Activated CD8-positive, alpha-beta memory T cell treated with anti-CD3 and anti-CD28 coated beads, Interleukin-2, amount 50 U/mL, for 24 hours (primary cell): ENCODE measurements at regions not wholly inside any gene's neighbourhood (a gene's known extent, or its start where the extent isn't known, plus 50 kb on each side); places are given as distances from the start of the nearest gene placed in this dataset.

ENCODE experiments used
- DNase-seq: peaks from one replicate; pipeline ENCODE4 v3.0.0-alpha.2; 2020; ENCODE audit errors: extremely low read depth

DNA sequence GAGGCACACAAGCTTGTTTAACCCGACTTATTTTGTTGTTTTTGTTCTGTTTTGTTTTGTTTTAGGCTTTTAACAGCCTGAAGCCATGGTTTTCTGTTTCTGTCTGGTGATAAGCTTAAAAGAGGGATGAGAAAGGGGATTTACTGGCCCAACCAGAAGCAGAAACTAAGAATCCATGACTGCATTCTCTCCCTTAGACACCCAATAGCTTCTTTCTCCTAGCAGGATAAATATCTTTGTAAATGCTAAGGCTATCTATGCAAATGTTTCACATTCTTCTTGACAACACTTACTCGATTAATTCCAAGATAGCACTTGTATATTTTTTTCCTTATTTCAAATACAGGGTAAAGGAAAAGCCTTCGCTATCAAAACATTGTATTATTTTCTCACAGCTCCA is 53.7 kb upstream of the SMAD1 start:
- no peak for DNase-seq

- DNase-seq: no peak
Measured at GRCh38 chr4:145427221-145427620, 54.4 kb upstream of the SMAD1 start.

DNA sequence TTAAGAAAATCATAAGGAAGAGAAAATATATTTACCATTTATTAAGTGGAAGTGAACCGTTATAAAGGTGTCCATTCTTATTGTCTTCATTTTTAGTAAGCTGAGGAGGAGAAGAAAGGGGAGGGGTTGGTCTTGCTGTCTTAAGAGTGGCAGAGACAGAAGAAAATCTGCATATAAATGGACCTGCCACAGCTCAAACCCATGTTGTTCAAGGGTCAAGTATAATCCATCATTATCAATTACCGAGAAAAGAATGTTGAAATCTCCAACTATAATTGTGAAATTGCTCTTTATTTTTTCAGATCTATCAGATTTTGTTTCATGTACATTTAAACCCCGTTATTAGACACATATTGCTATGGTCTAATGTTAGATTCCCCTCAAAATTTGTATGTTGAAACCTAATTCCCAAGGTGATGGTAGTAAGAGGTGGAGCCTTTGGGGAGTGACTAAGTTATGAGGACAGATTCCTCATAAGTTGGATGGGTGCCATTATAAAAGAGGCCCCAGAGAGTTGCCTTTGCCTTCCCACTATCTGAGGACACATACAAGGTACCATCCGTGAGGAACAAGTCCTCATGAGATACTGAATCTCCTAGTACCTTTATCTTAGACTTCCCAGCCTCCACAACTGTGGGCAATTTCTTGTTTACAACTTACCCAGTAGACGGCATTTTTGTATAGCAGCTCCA is 58.5 kb upstream of the SMAD1 start:
- DNase-seq: no peak

- DNase-seq: no peak
Measured at GRCh38 chr4:145420595-145421214, 60.9 kb upstream of the SMAD1 start.

GRCh38 chr4:145418739-145419138 is 62.9 kb upstream of the SMAD1 start:
- DNase-seq: no peak

GRCh38 chr4:145417348-145418130 is 64.1 kb upstream of the SMAD1 start:
- DNase-seq: no peak

DNA sequence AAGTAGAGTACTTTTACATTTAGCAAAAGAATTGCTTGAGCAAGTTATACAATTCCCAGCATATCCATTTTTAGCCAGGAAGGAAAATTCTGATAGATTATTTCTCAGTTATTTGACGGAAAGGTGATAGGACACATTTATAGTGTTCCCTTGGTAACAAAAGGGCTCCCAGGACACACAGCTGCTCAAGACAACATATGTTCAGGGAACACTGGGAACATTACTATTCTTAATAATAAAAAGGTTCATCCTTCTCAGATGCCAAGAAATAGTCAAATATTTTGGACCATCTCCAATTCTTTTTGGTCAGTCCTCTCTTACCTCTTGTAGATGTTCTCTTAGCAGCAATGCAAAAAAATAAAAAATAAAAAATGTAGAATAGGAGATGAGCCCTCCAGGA is 66.8 kb upstream of the SMAD1 start:
- DNase-seq: no peak

- DNase-seq: no peak
Measured at GRCh38 chr4:145414226-145414625, 67.4 kb upstream of the SMAD1 start.

DNA sequence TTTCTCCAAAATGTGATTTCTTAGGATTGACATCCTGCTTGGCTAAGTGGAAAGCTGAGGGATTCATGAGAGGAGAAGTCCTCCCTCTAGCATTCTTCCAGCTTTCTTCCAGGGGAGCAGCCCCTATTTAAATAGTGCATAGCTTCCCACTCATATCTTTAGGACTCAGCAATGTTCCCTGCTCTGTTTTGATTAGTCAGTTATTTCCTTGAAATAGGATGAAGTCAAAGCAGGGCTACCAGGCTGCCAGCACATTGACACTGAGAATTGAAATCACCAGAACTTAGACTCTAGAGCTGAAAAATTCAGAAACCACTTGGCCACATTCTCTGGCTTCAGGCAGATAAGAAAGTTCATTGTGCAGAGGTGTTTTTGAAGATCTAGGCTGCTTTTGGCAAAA is 74.7 kb upstream of the SMAD1 start:
- no peak for DNase-seq

DNA sequence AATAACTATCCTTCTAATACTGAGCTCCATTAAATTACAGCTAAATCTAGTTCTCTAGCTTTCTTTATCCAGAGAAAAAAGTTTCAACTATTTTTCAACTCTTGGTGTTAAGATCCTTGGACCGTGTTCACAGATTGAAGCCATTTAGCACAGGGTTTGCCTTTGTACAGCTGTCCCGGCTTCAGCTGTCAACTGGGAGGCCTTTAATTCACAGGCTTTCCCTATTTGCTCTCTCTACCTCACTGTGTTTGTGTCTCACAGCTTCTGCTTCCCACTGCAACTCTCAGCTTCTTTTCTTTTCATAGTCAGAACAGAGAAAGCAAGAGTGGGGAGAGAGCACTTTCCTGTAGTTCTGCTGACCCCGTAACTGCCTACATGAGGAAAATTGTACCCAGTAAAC is 76.9 kb upstream of the SMAD1 start:
- DNase-seq: no peak

DNA sequence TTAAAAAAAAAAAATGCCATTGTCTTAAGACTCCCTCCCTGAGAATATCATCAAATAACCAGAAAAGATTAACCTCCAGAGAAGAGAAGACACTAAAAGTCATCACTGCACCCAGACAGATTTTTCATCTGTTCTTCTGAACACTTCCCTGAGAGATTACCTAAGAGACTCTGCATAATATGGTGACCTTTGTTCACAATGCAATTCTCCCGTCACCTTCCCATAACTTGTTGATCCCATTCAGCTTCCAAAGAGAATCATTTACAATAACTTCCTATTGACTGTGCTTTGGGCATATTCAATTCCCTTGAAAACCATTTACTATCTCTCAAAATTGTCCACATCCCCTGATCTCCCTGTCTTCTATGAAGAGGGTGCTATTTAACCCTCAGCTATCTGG is 85.1 kb upstream of the SMAD1 start:
- DNase-seq: no peak

DNA sequence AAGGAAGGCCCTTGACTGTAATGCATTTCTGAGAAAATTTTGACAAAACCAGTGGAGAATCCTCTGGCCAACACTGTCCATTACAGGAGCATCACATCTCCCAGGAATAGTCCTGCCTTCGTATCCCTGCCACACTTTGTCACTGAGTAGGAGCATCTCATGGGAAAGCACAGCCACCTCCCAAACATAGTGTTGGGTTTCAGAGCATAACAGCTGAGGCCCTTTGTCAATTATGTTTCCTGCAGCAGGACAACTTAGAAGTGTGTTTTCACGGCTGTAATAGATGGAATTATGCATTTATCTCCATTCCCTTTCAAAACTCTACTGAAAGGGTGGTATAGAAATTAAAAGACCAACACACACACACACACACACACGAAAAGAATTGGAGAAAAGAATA is 91.1 kb upstream of the SMAD1 start:
- DNase-seq: no peak

- no peak for DNase-seq
Measured at GRCh38 chr4:145389550-145389949, 92.1 kb upstream of the SMAD1 start.

DNA sequence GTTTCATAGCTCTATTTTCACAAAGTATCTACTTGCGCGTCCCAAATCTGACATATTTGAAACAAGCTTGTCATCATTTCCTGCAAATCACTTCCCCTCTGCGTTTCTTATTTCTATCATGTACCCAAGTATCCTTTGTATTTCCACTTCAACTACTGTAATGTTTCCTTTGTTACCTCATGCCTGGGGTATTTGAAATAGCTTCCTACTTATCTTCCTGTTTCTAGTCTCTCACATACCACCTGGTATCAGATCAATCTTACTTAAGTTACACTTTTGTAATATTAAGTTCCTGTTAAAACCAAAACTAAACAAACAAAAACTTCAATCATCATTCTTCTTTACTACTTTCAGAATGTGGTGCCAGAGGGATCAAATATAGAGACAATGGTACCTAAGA is 93.6 kb upstream of the SMAD1 start:
- no peak for DNase-seq

DNA sequence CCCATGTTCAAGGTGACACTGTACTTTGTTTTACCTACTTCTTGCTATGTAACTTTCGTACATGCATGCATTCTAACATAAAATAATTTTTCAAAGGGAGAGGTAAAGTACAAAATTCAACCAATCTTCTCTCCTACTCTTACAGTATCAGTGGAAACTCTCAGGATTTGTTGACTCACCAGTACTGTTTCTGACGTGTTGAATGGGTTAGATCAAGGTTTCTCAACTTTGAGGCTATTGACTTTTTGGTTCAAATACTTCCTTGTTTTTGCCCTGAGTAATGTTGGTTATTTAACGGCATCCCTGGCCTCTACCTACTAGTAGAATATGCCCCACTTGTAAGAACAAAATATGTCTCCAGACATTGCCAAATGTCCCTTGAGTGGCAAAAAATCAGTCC is 94.6 kb upstream of the SMAD1 start:
- no peak for DNase-seq

DNA sequence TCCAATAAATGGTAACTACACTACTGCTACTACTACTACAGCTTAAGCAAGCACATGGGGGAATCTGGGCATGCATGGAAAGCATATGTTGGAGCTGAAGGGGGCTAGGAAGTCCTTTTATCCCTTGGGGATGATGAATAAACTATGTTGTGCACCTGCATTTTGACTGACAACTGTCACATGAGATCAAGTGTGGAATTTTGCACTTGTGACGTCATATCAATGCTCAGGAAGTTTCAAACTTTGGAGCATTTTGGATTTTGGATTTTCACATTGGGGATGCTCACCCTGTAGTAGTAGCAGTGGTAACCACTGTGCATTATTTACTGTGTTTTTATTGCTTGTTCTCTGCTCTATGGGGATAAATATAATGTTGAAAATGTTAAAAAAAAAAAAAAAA is 100.5 kb upstream of the SMAD1 start:
- no peak for DNase-seq

- no peak for DNase-seq
Measured at GRCh38 chr4:145380123-145380522, 101.5 kb upstream of the SMAD1 start.

GRCh38 chr4:145375416-145375815 is 106.2 kb upstream of the SMAD1 start:
- DNase-seq: no peak

GRCh38 chr4:145352438-145353145 is 129.1 kb upstream of the SMAD1 start:
- no peak for DNase-seq

DNA sequence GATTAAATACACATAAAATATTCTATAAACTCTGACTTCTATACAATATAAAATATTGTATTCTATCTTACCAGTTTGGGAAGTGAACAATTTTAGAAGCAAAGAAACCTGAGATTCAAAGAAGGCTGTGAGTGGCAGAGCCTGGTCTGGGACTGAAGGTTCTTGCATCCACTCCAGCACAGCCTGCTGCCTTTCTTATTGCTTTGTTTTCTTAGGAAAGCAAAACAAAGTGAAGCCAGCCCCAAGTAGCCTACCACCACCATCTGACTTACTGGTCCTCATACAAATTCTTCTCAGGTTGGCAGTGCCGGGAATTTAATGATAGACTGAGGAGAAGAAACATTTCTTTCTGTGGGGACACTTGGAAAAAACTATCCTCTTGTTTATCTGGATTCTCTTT is 129.7 kb upstream of the SMAD1 start:
- no peak for DNase-seq

DNA sequence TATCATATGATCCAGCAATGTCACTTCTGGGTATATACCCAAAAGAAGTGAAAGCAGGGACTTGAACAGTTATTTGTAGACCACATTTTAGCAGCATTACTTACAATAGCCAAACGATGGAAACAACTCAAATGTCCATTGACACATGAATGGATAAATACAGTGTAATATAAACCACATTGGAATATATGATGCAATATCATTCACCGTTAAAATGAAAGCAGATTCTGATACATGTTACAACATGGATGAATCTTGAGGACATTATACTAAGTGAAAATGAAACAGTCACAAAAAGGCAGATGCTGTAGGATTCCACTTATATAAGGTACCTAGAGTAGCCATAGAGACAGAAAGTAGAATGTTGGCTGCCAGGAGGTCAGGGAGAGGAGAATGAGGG is 130.5 kb upstream of the SMAD1 start:
- no peak for DNase-seq

DNA sequence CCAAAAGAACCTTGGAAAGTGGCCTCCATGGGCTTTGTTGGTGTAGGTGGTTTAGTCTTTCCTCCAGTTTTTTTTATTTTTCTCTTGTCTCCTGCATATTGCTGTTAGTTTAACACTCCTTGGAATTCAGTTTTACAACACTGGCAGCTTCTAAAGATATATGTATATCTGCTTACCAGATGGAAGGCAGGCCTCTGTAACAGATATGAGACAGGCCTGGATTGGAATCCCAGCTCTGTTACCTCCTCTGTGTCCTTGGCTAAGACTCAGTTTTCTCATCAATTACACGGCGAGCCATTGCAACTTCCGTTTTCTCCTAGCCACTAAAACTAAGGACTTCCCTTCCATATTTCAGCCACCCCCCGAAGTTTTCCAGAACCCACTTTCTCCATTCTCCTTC is 133.4 kb upstream of the SMAD1 start:
- no peak for DNase-seq

GRCh38 chr4:145347684-145348083 is 134.0 kb upstream of the SMAD1 start:
- DNase-seq: no peak
